ENCODE measurements at regions not wholly inside any gene's neighbourhood (a gene's known extent, or its start where the extent isn't known, plus 50 kb on each side); places are given as distances from the start of the nearest gene placed in this dataset.

DNA sequence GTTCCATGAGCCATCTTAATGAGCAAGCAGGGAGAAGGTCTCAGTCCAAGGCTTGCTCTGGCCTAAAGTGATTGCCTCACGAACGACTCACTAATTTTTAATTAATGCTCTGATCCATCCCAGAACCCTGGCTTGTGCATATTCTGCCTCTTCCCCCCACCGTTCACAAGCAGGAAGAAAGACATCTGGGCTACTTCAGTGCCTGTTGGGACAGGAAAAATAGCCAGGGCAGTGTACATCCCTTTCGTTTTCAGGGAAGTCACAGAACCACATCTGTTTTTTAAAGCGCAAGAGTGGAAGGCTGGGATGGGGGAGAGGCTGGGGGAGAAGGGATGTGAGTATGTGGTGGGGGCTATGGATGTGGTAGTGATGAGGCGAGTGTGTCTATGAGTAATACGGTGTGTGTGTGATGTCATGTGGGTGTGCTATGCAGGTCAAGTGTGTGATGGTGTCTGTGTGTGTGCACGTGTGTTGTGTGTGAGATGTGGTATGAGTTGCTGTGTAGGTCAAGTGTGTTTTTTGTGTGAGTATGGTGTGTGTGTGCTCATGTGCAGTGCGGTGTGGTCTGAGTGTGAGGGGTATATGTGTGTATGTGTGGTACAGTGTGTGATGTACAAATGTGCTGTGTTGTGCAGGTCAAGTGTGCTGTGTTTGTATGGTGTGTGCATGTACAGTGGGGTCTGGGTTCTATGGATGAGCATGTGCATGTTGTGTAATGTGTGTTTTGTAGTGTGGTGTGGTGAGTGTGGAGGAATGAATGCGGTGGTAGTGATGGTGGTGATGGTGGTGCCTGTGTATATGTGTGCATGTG, 64.9 kb upstream of the SYT6 start:
- no peaks in the 10 kb centered on the region for H3K36me3 ChIP-seq (replicated peaks; ENCODE audit: control insufficient read depth, insufficient read depth, low read length)
- H3K27me3 ChIP-seq (ENCODE audit: control insufficient read depth, insufficient read depth, low read length): no peaks in the 10 kb centered on the region; the same call in 1 of the 2 replicates
- no peak overlapping the region for H3K4me3 ChIP-seq (ENCODE audit: insufficient read depth, low read depth, low read length)
- no peak for DNase-seq

DNA sequence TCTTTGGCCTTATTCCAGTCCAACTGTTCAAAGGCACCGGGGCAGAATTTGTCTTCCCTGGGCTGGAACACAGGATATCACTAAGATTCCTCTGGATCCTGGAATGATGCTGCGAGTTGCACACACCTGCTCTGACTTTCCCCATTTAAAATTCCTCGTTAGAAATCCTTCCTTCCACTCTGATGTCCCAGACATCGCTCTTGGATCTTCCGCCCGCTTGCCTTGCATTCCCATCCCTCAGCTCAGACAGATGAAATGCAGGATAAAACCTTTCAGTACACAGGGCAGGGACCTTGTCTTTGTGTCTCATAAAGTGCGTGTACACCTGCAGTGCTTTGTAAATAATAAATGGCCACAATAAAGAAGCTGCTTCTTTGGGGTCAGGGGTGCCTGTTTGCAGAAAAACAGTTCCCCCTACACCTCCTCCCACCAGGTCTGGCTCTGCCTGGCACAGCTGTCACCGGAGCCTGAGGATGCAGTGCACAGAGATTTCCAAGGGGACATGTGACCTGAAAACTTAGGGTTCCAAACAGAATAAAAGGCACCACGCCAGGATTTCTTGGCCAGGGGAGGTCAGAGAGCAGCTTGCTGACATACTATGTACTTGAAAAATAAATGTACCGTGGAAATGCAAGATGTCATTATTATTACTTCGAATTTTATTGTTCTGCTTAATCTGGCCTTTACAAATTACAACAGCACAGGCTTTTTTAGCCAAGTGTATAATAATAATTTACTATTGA, 62.9 kb upstream of the SYT6 start:
- no peaks in the 10 kb centered on the region for H3K36me3 ChIP-seq (replicated peaks; ENCODE audit: control insufficient read depth, insufficient read depth, low read length)
- no peaks in the 10 kb centered on the region; the same call in 1 of the 2 replicates for H3K27me3 ChIP-seq (ENCODE audit: control insufficient read depth, insufficient read depth, low read length)
- DNase-seq: no peak
- no peak overlapping the region for H3K4me3 ChIP-seq (ENCODE audit: insufficient read depth, low read depth, low read length)

DNA sequence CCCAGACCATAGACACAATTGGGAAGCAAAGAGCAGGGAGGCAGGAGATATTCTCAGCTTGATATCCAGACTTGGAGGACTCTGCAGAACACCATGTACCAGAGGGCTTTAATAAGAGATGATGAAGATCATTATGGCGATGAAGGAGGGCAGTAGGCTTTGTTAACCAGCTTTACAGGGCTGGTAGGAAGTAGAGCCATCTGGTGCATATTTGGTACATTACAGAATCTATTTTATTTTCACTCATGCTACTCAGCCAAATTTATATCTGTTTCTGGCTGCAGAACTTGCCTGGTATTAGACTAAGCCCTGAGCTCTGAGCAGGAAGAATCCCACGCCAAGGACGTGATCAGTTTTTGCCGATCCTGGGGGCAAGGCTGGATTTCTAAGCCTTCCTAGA, 61.8 kb upstream of the SYT6 start:
- H3K27me3 ChIP-seq (ENCODE audit: control insufficient read depth, insufficient read depth, low read length): no peaks in the 10 kb centered on the region; the same call in 1 of the 2 replicates
- H3K4me3 ChIP-seq (ENCODE audit: insufficient read depth, low read depth, low read length): no peak overlapping the region
- H3K36me3 ChIP-seq (replicated peaks; ENCODE audit: control insufficient read depth, insufficient read depth, low read length): no peaks in the 10 kb centered on the region
- DNase-seq: no peak

DNA sequence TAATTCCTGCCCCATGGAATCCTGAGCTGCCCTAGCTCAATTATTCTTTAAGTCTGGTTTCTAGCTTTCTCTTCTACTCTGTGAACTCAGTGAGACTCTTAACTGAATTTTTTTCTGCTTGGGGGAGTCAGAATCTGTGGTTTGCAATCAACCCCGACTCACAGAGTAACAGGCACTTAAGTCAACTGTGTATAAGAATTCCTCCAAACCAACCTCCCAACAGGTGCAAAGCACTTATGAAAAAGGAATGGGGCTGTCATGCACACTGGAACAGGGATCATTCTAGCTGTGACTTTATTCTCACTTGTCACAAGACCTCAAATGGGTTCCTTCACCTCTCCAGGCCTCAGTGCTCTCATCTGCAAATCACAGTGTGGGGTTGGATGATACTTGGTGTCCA, 60.3 kb upstream of the SYT6 start:
- no peak for DNase-seq
- H3K27me3 ChIP-seq (ENCODE audit: control insufficient read depth, insufficient read depth, low read length): peaks cover 2% of the 10 kb centered on the region; the same call in 1 of the 2 replicates
- H3K4me3 ChIP-seq (ENCODE audit: insufficient read depth, low read depth, low read length): no peak overlapping the region
- H3K36me3 ChIP-seq (replicated peaks; ENCODE audit: control insufficient read depth, insufficient read depth, low read length): no peaks in the 10 kb centered on the region

- Histone ChIP-seq H3K27me3 (ENCODE audit: control insufficient read depth, insufficient read depth, low read length) (peaks cover 4% of the 10 kb centered on the region; the same call in 1 of the 2 replicates), H3K4me3 (ENCODE audit: insufficient read depth, low read depth, low read length) (no peak overlapping the region), H3K36me3 (replicated peaks; ENCODE audit: control insufficient read depth, insufficient read depth, low read length) (no peaks in the 10 kb centered on the region)
- DNase-seq: no peak
Observed at GRCh38 chr1:114209971-114210370, 56.3 kb upstream of the SYT6 start.

- peaks cover 4% of the 10 kb centered on the region; the same call in 1 of the 2 replicates for H3K27me3 ChIP-seq (ENCODE audit: control insufficient read depth, insufficient read depth, low read length)
- DNase-seq: no peak
- H3K4me3 ChIP-seq (ENCODE audit: insufficient read depth, low read depth, low read length): no peak overlapping the region
Observed at GRCh38 chr1:114208714-114209113, 55.0 kb upstream of the SYT6 start.

DNA sequence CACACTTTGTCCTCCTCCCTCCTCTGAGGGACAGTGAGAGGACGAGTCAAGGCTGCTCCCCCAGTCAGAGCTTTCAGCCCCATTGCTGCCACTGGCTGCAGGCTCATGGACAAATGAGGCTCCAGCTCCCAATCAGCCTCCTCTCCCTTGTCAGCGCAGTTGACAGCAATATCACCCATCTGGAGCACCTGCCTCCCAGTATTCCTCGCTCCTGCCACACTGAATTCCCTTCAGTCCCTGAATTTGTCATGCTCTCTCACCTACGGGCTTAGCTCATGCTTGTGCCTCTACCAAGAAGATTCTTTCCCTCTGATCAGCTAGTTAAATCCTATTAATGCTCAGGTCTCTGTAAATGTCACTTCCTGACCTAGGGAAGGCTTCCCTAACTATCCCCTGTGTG, 54.4 kb upstream of the SYT6 start:
- no peak for DNase-seq
- peaks cover 4% of the 10 kb centered on the region; the same call in 1 of the 2 replicates for H3K27me3 ChIP-seq (ENCODE audit: control insufficient read depth, insufficient read depth, low read length)
- H3K36me3 ChIP-seq (replicated peaks; ENCODE audit: control insufficient read depth, insufficient read depth, low read length): no peaks in the 10 kb centered on the region

More at GRCh38 chr1:114208714-114209113, 55.0 kb upstream of the SYT6 start:
- H3K36me3 ChIP-seq (replicated peaks; ENCODE audit: control insufficient read depth, insufficient read depth, low read length): no peaks in the 10 kb centered on the region

GRCh38 chr1:114207635-114208034, 54.0 kb upstream of the SYT6 start:
- H3K36me3 ChIP-seq (replicated peaks; ENCODE audit: control insufficient read depth, insufficient read depth, low read length): no peaks in the 10 kb centered on the region
- no peak for DNase-seq
- H3K27me3 ChIP-seq (ENCODE audit: control insufficient read depth, insufficient read depth, low read length): peaks cover 4% of the 10 kb centered on the region; the same call in 1 of the 2 replicates
- H3K4me3 ChIP-seq (ENCODE audit: insufficient read depth, low read depth, low read length): no peak overlapping the region

More for the DNA sequence above, 54.4 kb upstream of the SYT6 start:
- H3K4me3 ChIP-seq (ENCODE audit: insufficient read depth, low read depth, low read length): no peak overlapping the region

DNA sequence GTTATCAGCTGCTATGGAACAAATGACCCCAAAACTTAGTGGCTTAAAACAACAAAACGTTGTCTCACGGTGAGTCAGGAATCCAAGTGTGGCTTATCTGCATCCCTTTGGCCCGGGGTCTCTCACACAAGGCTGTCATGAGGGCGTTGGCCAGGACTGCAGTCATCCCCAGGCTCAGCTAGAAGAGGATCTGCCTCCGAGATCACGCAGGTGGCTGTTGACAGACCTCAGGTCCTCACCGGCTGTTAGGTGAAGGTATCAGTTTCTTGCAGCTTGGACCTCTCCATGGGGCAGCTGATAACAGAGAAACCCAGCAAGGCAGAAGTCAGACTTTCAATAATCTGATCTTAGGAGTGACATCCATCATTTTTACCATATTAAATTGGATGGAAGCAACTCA, 52.7 kb upstream of the SYT6 start:
- peaks cover 4% of the 10 kb centered on the region; the same call in 1 of the 2 replicates for H3K27me3 ChIP-seq (ENCODE audit: control insufficient read depth, insufficient read depth, low read length)
- no peak for DNase-seq
- no peak overlapping the region for H3K4me3 ChIP-seq (ENCODE audit: insufficient read depth, low read depth, low read length)
- no peaks in the 10 kb centered on the region for H3K36me3 ChIP-seq (replicated peaks; ENCODE audit: control insufficient read depth, insufficient read depth, low read length)

- H3K4me3 ChIP-seq (ENCODE audit: insufficient read depth, low read depth, low read length): no peak overlapping the region
- H3K36me3 ChIP-seq (replicated peaks; ENCODE audit: control insufficient read depth, insufficient read depth, low read length): no peaks in the 10 kb centered on the region
- H3K27me3 ChIP-seq (ENCODE audit: control insufficient read depth, insufficient read depth, low read length): peaks cover under 1% of the 10 kb centered on the region; the same call in 1 of the 2 replicates
- no peak for DNase-seq
Observed at GRCh38 chr1:114203595-114204128, 50.0 kb upstream of the SYT6 start.
